ENCODE measurements at regions not wholly inside any gene's neighbourhood (a gene's known extent, or its start where the extent isn't known, plus 50 kb on each side); places are given as distances from the start of the nearest gene placed in this dataset.

GRCh38 chr7:115707258-115708012 is 323.1 kb downstream of the TFEC start:
- no peak for DNase-seq (ENCODE audit: low spot score)

GRCh38 chr7:115704884-115705283 is 325.7 kb downstream of the TFEC start:
- no peak for DNase-seq (ENCODE audit: low spot score)

- no peak for DNase-seq (ENCODE audit: low spot score)
Measured at GRCh38 chr7:115701141-115701540, 329.4 kb downstream of the TFEC start.

- no peak for DNase-seq (ENCODE audit: low spot score)
Measured at GRCh38 chr7:115694424-115694823, 336.1 kb downstream of the TFEC start.

GRCh38 chr7:115693779-115694178 is 336.8 kb downstream of the TFEC start:
- no peak for DNase-seq (ENCODE audit: low spot score)

GRCh38 chr7:115689941-115690340 is 340.6 kb downstream of the TFEC start:
- no peak for DNase-seq (ENCODE audit: low spot score)

GRCh38 chr7:115683093-115683492 is 347.5 kb downstream of the TFEC start:
- DNase-seq (ENCODE audit: low spot score) = no peak

GRCh38 chr7:115682507-115682906 is 348.1 kb downstream of the TFEC start:
- DNase-seq (ENCODE audit: low spot score) = no peak

- DNase-seq (ENCODE audit: low spot score) = no peak
Measured at GRCh38 chr7:115680921-115681320, 349.6 kb downstream of the TFEC start.

GRCh38 chr7:115679976-115680375 is 350.6 kb downstream of the TFEC start:
- DNase-seq (ENCODE audit: low spot score) = no peak

- no peak for DNase-seq (ENCODE audit: low spot score)
Measured at GRCh38 chr7:115679423-115679822, 351.1 kb downstream of the TFEC start.

- DNase-seq (ENCODE audit: low spot score) = no peak
Measured at GRCh38 chr7:115678086-115678982, 352.2 kb downstream of the TFEC start.

GRCh38 chr7:115676707-115677106 is 353.9 kb downstream of the TFEC start:
- DNase-seq (ENCODE audit: low spot score) = no peak

- no peak for DNase-seq (ENCODE audit: low spot score)
Measured at GRCh38 chr7:115676080-115676479, 354.5 kb downstream of the TFEC start.

GRCh38 chr7:115674467-115675024 is 356.0 kb downstream of the TFEC start:
- DNase-seq (ENCODE audit: low spot score) = no peak

GRCh38 chr7:115672024-115672423 is 358.5 kb downstream of the TFEC start:
- no peak for DNase-seq (ENCODE audit: low spot score)

- DNase-seq (ENCODE audit: low spot score) = no peak
Measured at GRCh38 chr7:115662676-115663075, 367.9 kb downstream of the TFEC start.

- DNase-seq (ENCODE audit: low spot score) = no peak
Measured at GRCh38 chr7:115662120-115662519, 368.4 kb downstream of the TFEC start.

GRCh38 chr7:115658223-115658622 is 372.3 kb downstream of the TFEC start:
- DNase-seq (ENCODE audit: low spot score) = no peak

- DNase-seq (ENCODE audit: low spot score) = no peak
Measured at GRCh38 chr7:115654384-115655214, 376.0 kb downstream of the TFEC start.

GRCh38 chr7:115649429-115649828 is 381.1 kb downstream of the TFEC start:
- no peak for DNase-seq (ENCODE audit: low spot score)

GRCh38 chr7:115647712-115648111 is 382.9 kb downstream of the TFEC start:
- no peak for DNase-seq (ENCODE audit: low spot score)
